ENCODE measurements at regions not wholly inside any gene's neighbourhood (a gene's known extent, or its start where the extent isn't known, plus 50 kb on each side); places are given as distances from the start of the nearest gene placed in this dataset.

- Histone ChIP-seq H3K4me3 (ENCODE audit: low read length in 3 of 3) (no peak overlapping the region), H3K27ac (ENCODE audit: low read depth in 2 of 2, low read length in 2 of 2) (no peak overlapping the region), H3K4me1 (ENCODE audit: control insufficient read depth in 2 of 3, insufficient read depth in 2 of 3, low read depth in 1 of 3, low read length in 3 of 3) (no peaks in the 10 kb centered on the region), H3K9ac (ENCODE audit: low read length in 3 of 3) (no peak overlapping the region), H3K9me3 (ENCODE audit: control insufficient read depth in 2 of 3, insufficient read depth in 1 of 3, low read length in 3 of 3) (no peaks in the 10 kb centered on the region), H3K27me3 (ENCODE audit: control insufficient read depth, insufficient read depth, low read length) (no peaks in the 10 kb centered on the region), H3K36me3 (ENCODE audit: control insufficient read depth in 2 of 3, insufficient read depth in 3 of 3, low read length in 3 of 3) (no peaks in the 10 kb centered on the region)
- DNase-seq (no peak), FAIRE-seq (peak; percentile 39)
- TF ChIP-seq, protein P1, sequence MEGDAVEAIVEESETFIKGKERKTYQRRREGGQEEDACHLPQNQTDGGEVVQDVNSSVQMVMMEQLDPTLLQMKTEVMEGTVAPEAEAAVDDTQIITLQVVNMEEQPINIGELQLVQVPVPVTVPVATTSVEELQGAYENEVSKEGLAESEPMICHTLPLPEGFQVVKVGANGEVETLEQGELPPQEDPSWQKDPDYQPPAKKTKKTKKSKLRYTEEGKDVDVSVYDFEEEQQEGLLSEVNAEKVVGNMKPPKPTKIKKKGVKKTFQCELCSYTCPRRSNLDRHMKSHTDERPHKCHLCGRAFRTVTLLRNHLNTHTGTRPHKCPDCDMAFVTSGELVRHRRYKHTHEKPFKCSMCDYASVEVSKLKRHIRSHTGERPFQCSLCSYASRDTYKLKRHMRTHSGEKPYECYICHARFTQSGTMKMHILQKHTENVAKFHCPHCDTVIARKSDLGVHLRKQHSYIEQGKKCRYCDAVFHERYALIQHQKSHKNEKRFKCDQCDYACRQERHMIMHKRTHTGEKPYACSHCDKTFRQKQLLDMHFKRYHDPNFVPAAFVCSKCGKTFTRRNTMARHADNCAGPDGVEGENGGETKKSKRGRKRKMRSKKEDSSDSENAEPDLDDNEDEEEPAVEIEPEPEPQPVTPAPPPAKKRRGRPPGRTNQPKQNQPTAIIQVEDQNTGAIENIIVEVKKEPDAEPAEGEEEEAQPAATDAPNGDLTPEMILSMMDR (IDR thresholded peaks at IDR 0.05; ENCODE audit: borderline replicate concordance, extremely low read depth, insufficient read depth): no peak
- intact Hi-C loops (cut with DNase I): no loop called here
These were observed 157.1 kb downstream of the ETV1 start for GRCh38 chr7:13832346-13832745.

DNA sequence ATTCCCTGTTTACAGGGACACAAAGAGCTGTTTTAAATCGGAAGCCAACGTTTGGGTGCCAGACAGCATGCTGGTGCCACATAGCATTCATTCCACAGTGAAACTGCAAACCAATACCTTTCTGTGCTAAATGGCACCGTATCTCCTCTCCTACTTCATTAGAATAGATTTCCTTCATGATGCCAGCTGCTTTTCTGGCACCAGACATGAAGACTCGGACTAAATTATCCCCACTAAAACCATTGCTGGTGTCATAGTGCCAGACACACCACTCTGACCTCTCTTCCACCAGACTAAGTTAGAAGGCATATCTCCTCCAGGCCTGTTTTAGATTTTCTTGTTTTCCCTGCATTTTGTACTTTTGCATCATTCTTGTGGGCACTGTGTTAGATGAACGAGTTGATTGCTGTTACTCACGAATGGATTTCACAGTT, 155.1 kb downstream of the ETV1 start:
- intact Hi-C loops (cut with DNase I): no loop called here
- Histone ChIP-seq H3K27me3 (ENCODE audit: control insufficient read depth, insufficient read depth, low read length) (no peaks in the 10 kb centered on the region), H3K4me3 (ENCODE audit: low read length in 3 of 3) (no peak overlapping the region), H3K4me1 (ENCODE audit: control insufficient read depth in 2 of 3, insufficient read depth in 2 of 3, low read depth in 1 of 3, low read length in 3 of 3) (no peaks in the 10 kb centered on the region), H3K9me3 (ENCODE audit: control insufficient read depth in 2 of 3, insufficient read depth in 1 of 3, low read length in 3 of 3) (no peaks in the 10 kb centered on the region), H3K36me3 (ENCODE audit: control insufficient read depth in 2 of 3, insufficient read depth in 3 of 3, low read length in 3 of 3) (no peaks in the 10 kb centered on the region), H3K9ac (ENCODE audit: low read length in 3 of 3) (no peak overlapping the region), H3K27ac (ENCODE audit: low read depth in 2 of 2, low read length in 2 of 2) (no peak overlapping the region)
- FAIRE-seq (no peak), DNase-seq (no peak)
- TF ChIP-seq, protein P1 (IDR thresholded peaks at IDR 0.05; ENCODE audit: borderline replicate concordance, extremely low read depth, insufficient read depth): no peak

GRCh38 chr7:13835442-13835841, 154.0 kb downstream of the ETV1 start:
- no peak for FAIRE-seq
- intact Hi-C loops (cut with DNase I): no loop called here
- H3K9ac ChIP-seq (ENCODE audit: low read length in 3 of 3): no peak overlapping the region

More at GRCh38 chr7:13835442-13835841, 154.0 kb downstream of the ETV1 start:
- H3K27me3 ChIP-seq (ENCODE audit: control insufficient read depth, insufficient read depth, low read length): no peaks in the 10 kb centered on the region
- no peak overlapping the region for H3K4me3 ChIP-seq (ENCODE audit: low read length in 3 of 3)
- no peaks in the 10 kb centered on the region for H3K36me3 ChIP-seq (ENCODE audit: control insufficient read depth in 2 of 3, insufficient read depth in 3 of 3, low read length in 3 of 3)
- H3K4me1 ChIP-seq (ENCODE audit: control insufficient read depth in 2 of 3, insufficient read depth in 2 of 3, low read depth in 1 of 3, low read length in 3 of 3): no peaks in the 10 kb centered on the region
- no peak overlapping the region for H3K27ac ChIP-seq (ENCODE audit: low read depth in 2 of 2, low read length in 2 of 2)
- no peaks in the 10 kb centered on the region for H3K9me3 ChIP-seq (ENCODE audit: control insufficient read depth in 2 of 3, insufficient read depth in 1 of 3, low read length in 3 of 3)
- TF ChIP-seq, protein P1 (IDR thresholded peaks at IDR 0.05; ENCODE audit: borderline replicate concordance, extremely low read depth, insufficient read depth): no peak
- DNase-seq: no peak
